HG02623 (cell line): ENCODE measurements at regions not wholly inside any gene's neighbourhood (a gene's known extent, or its start where the extent isn't known, plus 50 kb on each side); places are given as distances from the start of the nearest gene placed in this dataset.

Source experiments
- ATAC-seq: cut with Tn5 transposase; IDR thresholded peaks from one replicate; pipeline ENCODE4 v1.9.1; 2021; ENCODE audit warnings: moderate library complexity; ENCODE audit not compliant: unreplicated experiment

GRCh38 chr20:22003680-22004079 lies 298.2 kb downstream of the PAX1 start:
- no peak for ATAC-seq

- ATAC-seq = no peak
These were observed 296.4 kb downstream of the PAX1 start for GRCh38 chr20:22001886-22002285.

GRCh38 chr20:21995461-21995860 lies 290.0 kb downstream of the PAX1 start:
- no peak for ATAC-seq

GRCh38 chr20:21994203-21994602 lies 288.7 kb downstream of the PAX1 start:
- no peak for ATAC-seq

GRCh38 chr20:21982559-21982958 lies 277.1 kb downstream of the PAX1 start:
- ATAC-seq = no peak

GRCh38 chr20:21981597-21982344 lies 276.3 kb downstream of the PAX1 start:
- no peak for ATAC-seq

- ATAC-seq = no peak
These were observed 275.7 kb downstream of the PAX1 start for GRCh38 chr20:21981179-21981578.

GRCh38 chr20:21971436-21971835 lies 266.0 kb downstream of the PAX1 start:
- no peak for ATAC-seq

- no peak for ATAC-seq
These were observed 263.0 kb downstream of the PAX1 start for GRCh38 chr20:21968486-21968885.

- no peak for ATAC-seq
These were observed 262.0 kb downstream of the PAX1 start for GRCh38 chr20:21967481-21967880.

- ATAC-seq = no peak
These were observed 251.1 kb downstream of the PAX1 start for GRCh38 chr20:21956591-21956990.

GRCh38 chr20:21947406-21947805 lies 241.9 kb downstream of the PAX1 start:
- ATAC-seq = no peak

GRCh38 chr20:21944227-21944626 lies 238.8 kb downstream of the PAX1 start:
- no peak for ATAC-seq

- ATAC-seq = no peak
These were observed 236.7 kb downstream of the PAX1 start for GRCh38 chr20:21941941-21942805.

- no peak for ATAC-seq
These were observed 231.4 kb downstream of the PAX1 start for GRCh38 chr20:21936720-21937380.

GRCh38 chr20:21936261-21936660 lies 230.8 kb downstream of the PAX1 start:
- no peak for ATAC-seq

- no peak for ATAC-seq
These were observed 228.1 kb downstream of the PAX1 start for GRCh38 chr20:21933526-21933925.

GRCh38 chr20:21921251-21921650 lies 215.8 kb downstream of the PAX1 start:
- ATAC-seq = no peak

- no peak for ATAC-seq
These were observed 214.7 kb downstream of the PAX1 start for GRCh38 chr20:21920211-21920610.

GRCh38 chr20:21918398-21918797 lies 212.9 kb downstream of the PAX1 start:
- ATAC-seq = no peak

- ATAC-seq = no peak
These were observed 196.9 kb downstream of the PAX1 start for GRCh38 chr20:21902391-21902790.
